GM23338 (cell line): ENCODE measurements at regions not wholly inside any gene's neighbourhood (a gene's known extent, or its start where the extent isn't known, plus 50 kb on each side); places are given as distances from the start of the nearest gene placed in this dataset.

Source experiments
- ATAC-seq: fragments of 200-7000 bp; cut with Tn5 transposase; 3 replicates; pipeline ENCODE4 v1.9.1; 2020
- DNase-seq: peaks from one replicate; pipeline ENCODE4 v3.0.0-alpha.2; 2015; ENCODE audit warnings: low spot score
- H2AFZ ChIP-seq: fragments of 200-600 bp; sonication (generic); 2 replicates; pipeline ENCODE4 v1.8.0; 2016; ENCODE audit warnings: antibody characterized with exemption, mild to moderate bottlenecking, moderate library complexity
- H3F3A ChIP-seq: fragments of 200-600 bp; sonication (generic); replicated peaks from 2 replicates; pipeline ENCODE4 v1.8.0; 2017; ENCODE audit warnings: antibody characterized with exemption, mixed run types, low read depth
- H3K27ac ChIP-seq: fragments of 200-600 bp; sonication (generic); 2 replicates; pipeline ENCODE4 v1.6.1; 2016; ENCODE audit warnings: low read depth
- H3K27me3 ChIP-seq: fragments of 200-600 bp; sonication (generic); 2 replicates; pipeline ENCODE4 v1.8.0; 2016; ENCODE audit warnings: mild to moderate bottlenecking, mixed run types, moderate library complexity; ENCODE audit not compliant: insufficient read depth
- H3K36me3 ChIP-seq: fragments of 200-600 bp; sonication (generic); 2 replicates; pipeline ENCODE4 v1.8.0; 2016; ENCODE audit warnings: mild to moderate bottlenecking; ENCODE audit not compliant: insufficient read depth
- H3K4me1 ChIP-seq: fragments of 200-600 bp; sonication (generic); 2 replicates; pipeline ENCODE4 v1.8.0; 2016; ENCODE audit warnings: mild to moderate bottlenecking, moderate library complexity; ENCODE audit not compliant: insufficient read depth
- H3K4me2 ChIP-seq: fragments of 200-600 bp; sonication (generic); 2 replicates; pipeline ENCODE4 v1.7.1; 2017; ENCODE audit warnings: mixed run types
- H3K4me3 ChIP-seq: fragments of 200-600 bp; sonication (generic); 2 replicates; pipeline ENCODE4 v1.6.1; 2016; ENCODE audit warnings: mixed run types
- H3K79me2 ChIP-seq: fragments of 200-600 bp; sonication (generic); replicated peaks from 2 replicates; pipeline ENCODE4 v1.8.0; 2017; ENCODE audit warnings: mild to moderate bottlenecking; ENCODE audit not compliant: insufficient read depth
- H3K9me2 ChIP-seq: fragments of 200-600 bp; sonication (generic); 2 replicates; pipeline ENCODE4 v1.8.0; 2017; ENCODE audit not compliant: insufficient read depth
- H4K20me1 ChIP-seq: fragments of 200-600 bp; sonication (generic); replicated peaks from 2 replicates; pipeline ENCODE4 v1.8.0; 2017; ENCODE audit warnings: mild to moderate bottlenecking; ENCODE audit not compliant: insufficient read depth
- H3K27ac Mint-ChIP-seq: 2 replicates; pipeline ENCODE4 v1.8.0; 2020; ENCODE audit warnings: inconsistent platforms, mild to moderate bottlenecking, moderate library complexity, mixed read lengths
- H3K27me3 Mint-ChIP-seq: 3 replicates; pipeline ENCODE4 v1.8.0; 2022; ENCODE audit warnings: low read depth, mild to moderate bottlenecking, moderate library complexity, mixed read lengths, inconsistent platforms; ENCODE audit not compliant: insufficient read depth, poor library complexity
- H3K36me3 Mint-ChIP-seq: 3 replicates; pipeline ENCODE4 v1.8.0; 2021; ENCODE audit warnings: low read depth, mild to moderate bottlenecking, inconsistent platforms, moderate library complexity, mixed read lengths
- H3K4me1 Mint-ChIP-seq: 3 replicates; pipeline ENCODE4 v1.8.0; 2020; ENCODE audit warnings: mild to moderate bottlenecking, inconsistent platforms, mixed read lengths
- H3K4me3 Mint-ChIP-seq: 3 replicates; pipeline ENCODE4 v1.8.0; 2021; ENCODE audit warnings: moderate library complexity, mild to moderate bottlenecking, inconsistent platforms, mixed read lengths
- H3K9me3 Mint-ChIP-seq: 3 replicates; pipeline ENCODE4 v1.8.0; 2020; ENCODE audit warnings: moderate library complexity, mild to moderate bottlenecking, inconsistent platforms, mixed read lengths
- CREB1 ChIP-seq: fragments of 250-450 bp; sonication (Bioruptor Pico); IDR thresholded peaks from 2 replicates; pipeline ENCODE4 v1.5.0; 2020; ENCODE audit warnings: low read depth, mild to moderate bottlenecking, moderate library complexity
- EZH2 ChIP-seq: fragments of 200-600 bp; sonication (generic); IDR thresholded peaks from one replicate; pipeline ENCODE4 v1.8.0; 2017; ENCODE audit warnings: antibody characterized with exemption, mild to moderate bottlenecking, low read depth; ENCODE audit not compliant: unreplicated experiment
- EZH2phosphoT487 ChIP-seq: fragments of 200-600 bp; sonication (generic); IDR thresholded peaks from one replicate; pipeline ENCODE4 v1.8.1; 2018; ENCODE audit warnings: antibody characterized with exemption; ENCODE audit not compliant: unreplicated experiment
- JUNB ChIP-seq: IDR thresholded peaks from one replicate; pipeline ENCODE4 v1.6.1; 2016; ENCODE audit warnings: antibody characterized with exemption; ENCODE audit not compliant: unreplicated experiment
- ZNF331 ChIP-seq: fragments of 250-450 bp; sonication (Bioruptor Pico); IDR thresholded peaks from 2 replicates; pipeline ENCODE4 v1.5.0; 2020; ENCODE audit warnings: low read depth, mild to moderate bottlenecking, moderate library complexity
- ZNF462 ChIP-seq: fragments of 250-450 bp; sonication (Bioruptor Pico); IDR thresholded peaks from 2 replicates; pipeline ENCODE4 v1.5.0; 2020; ENCODE audit warnings: mild to moderate bottlenecking, moderate library complexity

- Histone ChIP-seq H3K9me2 (no peaks in the 10 kb centered on the region), H3K4me2 (no peak overlapping the region), H3F3A (no peaks in the 10 kb centered on the region), H2AFZ (no peak overlapping the region), H4K20me1 (no peaks in the 10 kb centered on the region), H3K4me3 (no peak overlapping the region), H3K79me2 (no peaks in the 10 kb centered on the region), H3K4me1 (peaks cover 12% of the 10 kb centered on the region; the same call in 1 of the 2 replicates), H3K27me3 (no peaks in the 10 kb centered on the region), H3K27ac (no peak overlapping the region), H3K36me3 (no peaks in the 10 kb centered on the region)
- 0 out of 3 replicates have a peak, but pooled peaks cover 2% of the 10 kb centered on the region for H3K9me3 Mint-ChIP-seq
- no peak overlapping the region for H3K27ac Mint-ChIP-seq
- TF ChIP-seq JUNB: no peak
- TF ChIP-seq EZH2phosphoT487: no peak
- TF ChIP-seq EZH2: no peak
- no peak for TF ChIP-seq ZNF462
- H3K4me1 Mint-ChIP-seq: peaks cover 18% of the 10 kb centered on the region
- H3K4me3 Mint-ChIP-seq: no peak overlapping the region
- ATAC-seq: no peak
- no peaks in the 10 kb centered on the region for H3K27me3 Mint-ChIP-seq
- H3K36me3 Mint-ChIP-seq: no peaks in the 10 kb centered on the region
- no peak for DNase-seq
Measured at GRCh38 chr13:93146584-93147297, 79.9 kb upstream of the GPC6 start.

- Mint-ChIP-seq H3K36me3 (no peaks in the 10 kb centered on the region), H3K4me3 (no peak overlapping the region)
- ATAC-seq: no peak
- no peak for TF ChIP-seq CREB1 (CRISPR knock-in tag)
- no peak for TF ChIP-seq JUNB
- no peak for TF ChIP-seq ZNF331 (CRISPR knock-in tag)
- TF ChIP-seq ZNF462: no peak
Measured at GRCh38 chr13:93147298-93147645, 79.3 kb upstream of the GPC6 start.

More at GRCh38 chr13:93147298-93147645, 79.3 kb upstream of the GPC6 start:
- H3F3A ChIP-seq: no peaks in the 10 kb centered on the region
- no peak overlapping the region for H3K4me3 ChIP-seq
- no peak for DNase-seq
- Mint-ChIP-seq H3K27me3 (no peaks in the 10 kb centered on the region), H3K4me1 (peaks cover 18% of the 10 kb centered on the region), H3K27ac (no peak overlapping the region), H3K9me3 (0 out of 3 replicates have a peak, but pooled peaks cover 2% of the 10 kb centered on the region)
- H4K20me1 ChIP-seq: no peaks in the 10 kb centered on the region
- no peak overlapping the region for H3K27ac ChIP-seq
- H3K9me2 ChIP-seq: no peaks in the 10 kb centered on the region; the same call in 1 of the 2 replicates
- peaks cover 12% of the 10 kb centered on the region; the same call in 1 of the 2 replicates for H3K4me1 ChIP-seq
- H3K79me2 ChIP-seq: no peaks in the 10 kb centered on the region
- no peaks in the 10 kb centered on the region for H3K36me3 ChIP-seq
- H3K4me2 ChIP-seq: no peak overlapping the region
- no peak overlapping the region for H2AFZ ChIP-seq
- no peaks in the 10 kb centered on the region for H3K27me3 ChIP-seq
